NT2/D1 (cell line): ENCODE measurements at regions not wholly inside any gene's neighbourhood (a gene's known extent, or its start where the extent isn't known, plus 50 kb on each side); places are given as distances from the start of the nearest gene placed in this dataset.

ENCODE experiments used
- SUZ12 ChIP-seq: IDR thresholded peaks from 2 replicates; pipeline ENCODE4 v1.6.1; 2011; ENCODE audit not compliant: insufficient read length, insufficient read depth; ENCODE audit errors: extremely low read depth
- YY1 ChIP-seq: IDR thresholded peaks from 2 replicates; pipeline ENCODE4 v1.6.1; 2011; ENCODE audit not compliant: insufficient read length, insufficient read depth
- ZNF274 ChIP-seq: IDR thresholded peaks from 2 replicates; pipeline ENCODE4 v1.6.1; 2011; ENCODE audit warnings: mild to moderate bottlenecking, low read depth, low read length

- TF ChIP-seq YY1 (no peak), ZNF274 (no peak), SUZ12 (no peak)
Observed at GRCh38 chr11:119814766-119815165, 85.8 kb upstream of the NECTIN1 start.
